GM12872 (cell line): ENCODE measurements at regions not wholly inside any gene's neighbourhood (a gene's known extent, or its start where the extent isn't known, plus 50 kb on each side); places are given as distances from the start of the nearest gene placed in this dataset.

Experiments used
- TF ChIP-seq, protein P1 (sequence below): IDR thresholded peaks from 3 replicates; pipeline ENCODE4 v1.5.1; 2011; ENCODE audit warnings: low read depth, mild to moderate bottlenecking, low read length, moderate library complexity; ENCODE audit not compliant: insufficient read depth

DNA sequence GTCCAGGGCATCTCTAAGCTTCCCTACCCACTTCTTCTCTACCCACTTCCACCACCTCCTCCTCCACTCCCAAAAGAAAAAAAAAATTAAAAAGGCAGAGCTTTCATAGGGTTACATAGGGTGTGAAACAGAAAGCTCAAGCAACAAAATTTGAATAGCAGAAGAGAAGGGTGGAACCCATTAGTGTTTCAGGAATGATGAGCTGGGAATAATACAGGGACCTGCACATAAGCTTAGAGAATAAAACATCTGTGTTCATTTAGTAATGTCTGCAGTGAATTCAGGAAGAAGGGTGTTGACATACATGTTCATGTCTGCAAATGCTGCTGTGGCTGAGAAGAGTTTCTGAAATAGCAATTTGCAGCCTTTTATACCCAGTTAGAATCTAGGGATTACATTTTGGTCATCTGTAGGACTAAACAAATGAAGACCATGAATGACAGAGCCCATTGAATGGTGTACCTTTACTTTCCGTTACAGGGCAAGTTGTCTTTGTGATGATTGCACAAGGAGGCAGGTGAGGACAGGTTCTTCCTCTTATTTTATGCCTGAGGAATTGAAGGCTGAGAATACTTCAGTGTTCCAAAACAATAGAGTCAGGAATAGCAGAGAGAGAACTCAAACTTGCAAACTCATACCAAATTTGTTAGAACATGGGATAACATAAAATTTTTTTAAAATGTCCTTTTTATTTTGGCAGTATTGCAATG, 975.1 kb downstream of the TFAP2A start:
- TF ChIP-seq, protein P1, sequence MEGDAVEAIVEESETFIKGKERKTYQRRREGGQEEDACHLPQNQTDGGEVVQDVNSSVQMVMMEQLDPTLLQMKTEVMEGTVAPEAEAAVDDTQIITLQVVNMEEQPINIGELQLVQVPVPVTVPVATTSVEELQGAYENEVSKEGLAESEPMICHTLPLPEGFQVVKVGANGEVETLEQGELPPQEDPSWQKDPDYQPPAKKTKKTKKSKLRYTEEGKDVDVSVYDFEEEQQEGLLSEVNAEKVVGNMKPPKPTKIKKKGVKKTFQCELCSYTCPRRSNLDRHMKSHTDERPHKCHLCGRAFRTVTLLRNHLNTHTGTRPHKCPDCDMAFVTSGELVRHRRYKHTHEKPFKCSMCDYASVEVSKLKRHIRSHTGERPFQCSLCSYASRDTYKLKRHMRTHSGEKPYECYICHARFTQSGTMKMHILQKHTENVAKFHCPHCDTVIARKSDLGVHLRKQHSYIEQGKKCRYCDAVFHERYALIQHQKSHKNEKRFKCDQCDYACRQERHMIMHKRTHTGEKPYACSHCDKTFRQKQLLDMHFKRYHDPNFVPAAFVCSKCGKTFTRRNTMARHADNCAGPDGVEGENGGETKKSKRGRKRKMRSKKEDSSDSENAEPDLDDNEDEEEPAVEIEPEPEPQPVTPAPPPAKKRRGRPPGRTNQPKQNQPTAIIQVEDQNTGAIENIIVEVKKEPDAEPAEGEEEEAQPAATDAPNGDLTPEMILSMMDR = no peak

DNA sequence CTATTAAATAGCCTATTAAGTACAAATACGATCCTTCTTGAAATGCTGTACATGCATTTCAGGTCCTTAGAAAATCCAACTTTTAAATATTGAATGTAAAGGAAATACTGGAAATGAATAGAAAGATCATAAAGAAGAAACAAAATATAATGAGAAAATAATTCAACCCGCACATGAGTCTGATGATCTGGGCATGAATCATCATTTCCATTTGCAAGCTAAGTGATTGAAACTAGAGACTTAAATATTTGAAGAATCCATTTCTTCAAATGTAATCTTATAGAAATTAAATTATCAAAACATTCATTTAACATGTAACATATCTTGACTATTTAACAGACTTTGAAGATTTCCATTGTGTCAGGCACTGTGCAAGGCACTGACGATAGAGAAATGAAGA, 977.0 kb downstream of the TFAP2A start:
- TF ChIP-seq, protein P1 = no peak

DNA sequence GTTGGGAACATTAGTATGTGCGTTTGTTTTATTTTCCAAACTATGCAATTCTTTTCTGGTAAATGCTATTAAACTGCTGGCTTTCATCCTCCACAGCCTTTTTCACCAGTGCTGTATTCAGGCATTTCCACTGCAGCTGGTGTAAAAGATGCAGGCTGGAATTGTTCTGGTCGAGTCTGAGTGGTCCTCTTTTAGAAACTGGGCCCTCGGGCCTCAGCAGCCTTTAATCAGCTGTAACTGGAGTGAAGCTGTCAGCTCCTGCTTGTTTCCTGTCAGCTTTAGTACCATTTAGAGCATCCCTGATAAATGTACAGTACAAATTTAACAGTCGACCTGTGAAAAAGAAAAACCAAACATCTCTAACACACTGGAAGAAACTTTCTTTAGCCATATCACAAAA, 979.6 kb downstream of the TFAP2A start:
- TF ChIP-seq, protein P1 = no peak

DNA sequence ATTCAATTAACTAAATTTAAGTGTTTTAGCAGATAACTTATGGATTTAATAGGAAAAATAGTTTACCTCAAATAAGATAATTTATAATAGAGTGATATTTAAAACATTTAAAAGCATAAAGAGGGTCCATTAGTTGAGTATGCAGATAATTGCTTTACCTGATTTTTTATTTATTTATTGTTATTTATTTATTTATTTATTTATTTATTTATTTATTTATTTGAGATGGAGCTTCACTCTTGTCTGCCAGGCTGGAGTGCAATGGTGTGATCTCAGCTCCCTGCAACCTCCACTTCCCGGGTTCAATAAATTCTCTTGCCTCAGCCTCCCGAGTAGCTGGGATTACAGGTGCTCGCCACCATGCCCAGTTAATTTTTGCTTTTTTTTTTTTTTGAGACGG, 982.9 kb downstream of the TFAP2A start:
- TF ChIP-seq, protein P1 = no peak

DNA sequence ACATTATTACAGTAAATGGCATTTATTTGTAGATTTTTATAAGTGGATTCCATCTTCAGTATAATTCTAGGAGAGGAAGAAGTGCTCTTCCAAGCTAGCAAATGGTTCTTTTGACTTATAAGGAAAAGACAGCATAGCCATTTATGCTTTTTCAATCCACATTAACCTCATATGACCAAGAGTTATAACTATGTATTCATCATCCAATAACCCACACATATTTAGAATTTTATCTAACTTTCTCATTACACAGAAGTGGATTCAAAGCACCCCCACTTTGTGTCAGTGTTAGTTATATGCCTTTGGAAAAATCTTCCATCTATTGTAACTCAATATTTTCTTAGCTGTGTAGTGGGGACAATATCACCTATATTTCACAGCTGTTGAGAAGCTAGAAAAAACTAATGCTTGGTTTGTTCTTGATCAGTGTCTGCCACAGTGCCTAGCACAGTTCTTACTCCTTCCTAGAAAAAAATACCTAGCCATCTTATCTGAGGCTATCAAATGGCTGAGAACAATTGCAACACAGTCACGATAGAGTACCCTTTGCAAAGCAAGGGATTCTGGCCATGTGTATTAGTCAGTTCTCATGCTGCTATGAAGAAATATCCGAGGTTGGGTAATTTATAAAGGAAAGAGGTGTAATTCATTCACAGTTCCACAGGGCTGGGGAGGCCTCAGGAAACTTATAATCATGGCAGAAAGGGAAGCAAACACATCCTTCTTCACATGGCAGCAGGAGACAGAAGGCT, 986.3 kb downstream of the TFAP2A start:
- TF ChIP-seq, protein P1 = no peak

DNA sequence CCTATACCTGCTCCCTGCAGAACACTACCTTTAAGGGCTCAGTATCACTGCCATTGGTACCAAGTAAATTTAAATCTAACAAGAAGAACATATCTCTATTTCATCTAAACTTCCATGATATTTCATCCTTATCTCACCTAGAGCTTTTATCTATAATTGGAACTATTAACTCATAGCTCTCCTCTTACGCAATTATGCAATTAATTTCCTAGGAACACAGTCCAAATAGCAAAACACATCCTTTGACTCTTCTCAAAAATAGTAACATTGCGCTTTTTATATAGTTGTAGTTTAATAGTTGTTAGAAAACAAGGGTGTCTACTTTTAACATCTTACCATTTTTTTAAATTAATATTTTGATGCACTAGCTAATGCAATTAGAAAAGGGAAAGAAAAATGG, 986.8 kb upstream of the SLC35B3 start:
- TF ChIP-seq, protein P1 = no peak

DNA sequence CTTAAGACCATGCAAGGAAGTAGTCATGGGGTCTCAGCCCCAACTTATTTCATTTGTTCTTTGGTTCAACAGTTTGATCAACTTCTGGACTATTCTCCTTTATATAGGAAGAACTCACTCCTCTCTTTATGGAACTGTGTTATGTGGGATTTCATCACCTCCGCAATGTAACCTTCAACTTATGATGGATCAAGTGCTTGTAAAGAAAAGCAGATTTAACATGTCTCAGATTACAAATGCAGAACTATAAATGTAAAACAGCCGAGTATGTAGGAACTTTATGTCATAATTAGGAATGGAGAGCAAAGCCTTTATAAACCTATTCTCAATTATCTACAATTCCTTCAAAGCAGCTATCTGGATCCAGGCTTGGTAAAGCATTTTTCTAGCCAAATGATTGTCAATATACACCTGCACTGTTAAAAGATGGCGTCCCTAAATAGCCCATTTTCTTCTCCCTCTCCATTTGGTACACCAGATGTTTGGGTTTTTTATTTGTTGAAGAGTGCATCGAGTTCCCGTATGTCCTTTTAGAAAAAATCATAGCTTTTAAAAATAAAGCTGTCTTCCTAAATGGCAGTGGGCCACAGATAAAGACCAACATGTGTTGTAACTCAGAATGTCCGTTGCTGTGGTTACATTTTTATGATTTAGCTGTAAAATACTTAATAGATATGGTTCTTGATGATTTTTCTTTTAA, 985.1 kb upstream of the SLC35B3 start:
- TF ChIP-seq, protein P1 = no peak
